HG02798 (cell line): ENCODE measurements at regions not wholly inside any gene's neighbourhood (a gene's known extent, or its start where the extent isn't known, plus 50 kb on each side); places are given as distances from the start of the nearest gene placed in this dataset.
"Not testable (repeated sequence)": the region's sequence is repeated elsewhere in the genome, so short reads cannot be mapped to it uniquely, and the experiment has no call there.

Experiments used
- ATAC-seq: cut with Tn5 transposase; IDR thresholded peaks from one replicate; pipeline ENCODE4 v1.9.1; 2021; ENCODE audit warnings: mild to moderate bottlenecking; ENCODE audit not compliant: unreplicated experiment, poor library complexity

GRCh38 chr3:102356506-102356905, 78.3 kb upstream of the ZPLD1 start:
- ATAC-seq: no peak

DNA sequence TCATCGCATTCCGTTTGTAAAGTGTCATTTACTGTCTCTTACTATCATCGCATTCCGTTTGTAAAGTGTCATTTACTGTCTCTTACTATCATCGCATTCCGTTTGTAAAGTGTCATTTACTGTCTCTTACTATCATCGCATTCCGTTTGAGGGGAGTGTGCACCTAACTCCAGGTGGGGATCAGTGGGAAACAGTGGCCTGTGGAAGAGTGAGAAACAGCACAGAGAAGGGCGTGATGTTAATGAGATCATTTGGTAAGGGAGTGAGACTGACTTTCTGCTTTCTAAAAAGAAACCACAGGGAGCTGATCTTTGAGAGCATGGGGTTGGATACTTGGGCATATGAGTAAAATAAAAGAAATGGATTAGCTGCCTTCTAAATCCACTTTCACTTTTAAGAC, 77.5 kb upstream of the ZPLD1 start:
- ATAC-seq: not testable (repeated sequence)

GRCh38 chr3:102360183-102360860, 74.5 kb upstream of the ZPLD1 start:
- ATAC-seq: no peak

DNA sequence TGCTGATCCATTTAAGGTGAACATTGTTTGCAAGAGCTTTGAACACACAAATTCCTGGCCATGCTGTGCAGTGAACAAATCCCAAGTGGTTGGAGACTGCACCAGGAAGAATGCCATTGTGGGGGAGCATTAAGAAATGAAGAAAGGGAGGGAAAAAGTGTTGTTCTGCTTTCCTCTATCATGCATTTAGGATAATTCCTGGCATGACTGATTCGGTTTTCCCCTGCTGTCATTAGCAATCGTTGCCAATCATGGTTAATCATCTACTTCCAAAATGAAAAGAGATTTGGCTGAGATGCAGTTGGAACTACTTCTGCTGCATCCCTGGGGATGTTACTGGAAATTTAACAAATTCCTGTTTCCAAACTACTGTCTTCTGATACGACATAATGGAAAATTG, 73.7 kb upstream of the ZPLD1 start:
- no peak for ATAC-seq

- not testable (repeated sequence) for ATAC-seq
These were observed 68.7 kb upstream of the ZPLD1 start for GRCh38 chr3:102366116-102366515.

- ATAC-seq: no peak
These were observed 59.8 kb upstream of the ZPLD1 start for GRCh38 chr3:102374863-102375634.

DNA sequence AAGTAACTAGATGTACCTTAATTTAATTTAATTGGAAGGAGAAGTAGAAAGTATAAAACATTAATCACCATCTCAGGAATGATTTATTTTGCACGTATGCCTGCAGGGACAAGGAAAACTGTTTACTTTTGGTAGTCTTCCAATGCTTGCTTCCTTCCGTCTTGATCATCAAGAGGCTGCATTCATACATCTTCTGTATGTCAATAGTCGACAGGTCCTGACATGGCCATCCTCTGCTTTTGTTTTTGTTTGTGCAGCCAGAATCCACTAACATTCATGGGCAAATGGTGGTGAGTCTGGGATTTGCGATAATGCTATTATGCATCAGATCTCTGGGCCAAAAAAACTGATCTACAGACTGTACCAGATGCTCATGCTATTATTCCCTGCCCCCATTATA, 56.6 kb upstream of the ZPLD1 start:
- ATAC-seq: no peak

DNA sequence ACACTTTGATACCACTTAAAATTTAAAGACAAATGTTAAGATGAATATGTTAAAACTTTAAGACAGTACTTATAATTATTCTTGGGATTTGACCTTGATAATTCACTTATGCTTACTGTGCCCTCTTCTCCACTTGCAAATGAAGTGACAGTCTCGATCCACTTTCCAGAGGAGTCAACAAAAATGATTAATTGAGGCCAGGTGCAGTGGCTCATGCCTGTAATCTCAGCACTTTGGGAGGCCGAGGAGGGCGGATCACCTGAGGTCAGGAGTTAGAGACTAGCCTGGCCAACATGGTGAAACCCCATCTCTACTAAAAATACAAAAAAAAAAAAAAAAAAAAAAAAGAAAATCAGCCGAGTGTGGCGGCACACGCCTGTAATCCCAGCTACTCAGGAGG, 52.6 kb upstream of the ZPLD1 start:
- ATAC-seq: not testable (repeated sequence)
